ENCODE measurements at regions not wholly inside any gene's neighbourhood (a gene's known extent, or its start where the extent isn't known, plus 50 kb on each side); places are given as distances from the start of the nearest gene placed in this dataset.

GRCh38 chr6:128635219-128635618, 114.8 kb upstream of the PTPRK start:
- no peak for TF ChIP-seq CTCF (IDR thresholded peaks at IDR 0.05)
- no peak for TF ChIP-seq POLR2A (IDR thresholded peaks at IDR 0.05)
- no peak for TF ChIP-seq POLR2AphosphoS5 (IDR thresholded peaks at IDR 0.05; ENCODE audit: insufficient read depth in 1 of 2, low read depth in 1 of 2)

Measured in vagina (tissue), 2 donors.